ENCODE measurements at regions not wholly inside any gene's neighbourhood (a gene's known extent, or its start where the extent isn't known, plus 50 kb on each side); places are given as distances from the start of the nearest gene placed in this dataset.
A peak's percentile ranks its signal among the peaks of the same experiment; 100 is the strongest.
"Not testable (repeated sequence)": the region's sequence is repeated elsewhere in the genome, so short reads cannot be mapped to it uniquely, and the experiment has no call there.

DNA sequence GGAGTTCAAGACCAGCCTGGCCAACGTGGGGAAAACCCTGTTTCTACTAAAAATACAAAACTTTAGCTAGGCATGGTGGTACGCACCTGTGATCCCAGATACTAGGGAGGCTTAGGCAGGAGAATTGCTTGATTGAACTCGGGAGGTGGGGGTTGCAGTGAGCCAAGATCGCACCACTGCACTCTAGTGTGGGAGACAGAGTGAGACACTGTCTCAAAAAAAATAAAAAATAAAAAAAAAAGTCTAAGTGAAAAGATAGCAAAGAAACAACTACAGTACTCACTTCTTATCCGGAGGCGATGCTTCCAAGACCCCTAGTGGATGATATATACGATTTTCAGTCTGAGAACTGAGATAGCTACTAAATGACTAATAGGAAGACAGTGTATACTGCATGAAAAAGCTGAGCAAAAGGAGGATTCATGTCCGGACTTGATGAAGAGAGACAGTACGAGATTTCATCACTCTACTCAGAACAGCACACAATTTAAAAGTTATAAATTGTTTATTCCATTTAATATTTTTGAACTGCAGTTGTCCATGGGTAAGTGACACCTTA, 138.7 kb upstream of the GOLGA6L6 start:
- DNase-seq; in situ Hi-C loops (cut with MboI; ENCODE audit: low pct_unique_long_range_greater_than_20kb, low sequenced_read_pairs): not testable (repeated sequence)

DNA sequence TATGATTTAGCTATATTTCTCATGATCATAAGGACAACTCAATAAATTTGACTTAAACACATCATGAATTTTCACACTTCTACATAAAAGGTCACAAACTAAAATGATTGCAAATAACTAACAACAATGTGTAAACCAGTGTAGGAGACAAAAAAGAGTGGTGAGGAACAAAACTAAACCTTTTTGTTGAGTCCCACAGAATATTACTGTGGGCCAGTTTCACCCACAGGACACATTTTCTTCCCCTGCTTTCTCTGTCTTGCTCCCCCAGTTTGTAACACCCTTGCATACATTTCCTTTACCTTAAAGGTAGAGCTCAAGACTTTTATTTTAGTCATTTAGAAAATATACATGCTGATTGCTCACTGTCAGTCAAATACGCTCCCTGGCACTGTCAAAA, 130.9 kb upstream of the GOLGA6L6 start:
- in situ Hi-C loops (cut with MboI; ENCODE audit: low pct_unique_long_range_greater_than_20kb, low sequenced_read_pairs), result no loop called here
- DNase-seq, result no peak

DNA sequence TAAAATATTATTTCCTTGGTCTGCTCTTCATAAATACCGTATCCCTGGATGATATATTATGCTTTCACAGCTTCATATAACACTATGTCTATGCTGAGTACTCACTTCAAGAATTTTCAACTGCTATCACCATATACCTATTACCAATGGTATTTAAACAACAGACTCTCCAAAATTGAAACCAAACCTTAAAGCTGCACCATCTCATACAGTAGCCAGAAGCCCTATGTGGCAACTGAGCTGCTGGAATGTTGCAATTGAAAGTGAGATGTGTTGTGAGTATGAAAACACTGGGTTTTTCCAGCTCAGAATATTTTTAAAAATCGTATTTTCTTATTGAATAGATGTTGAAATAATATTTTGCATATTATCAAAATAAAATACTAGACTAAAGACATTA, 130.1 kb upstream of the GOLGA6L6 start:
- no peak for DNase-seq
- in situ Hi-C loops (cut with MboI; ENCODE audit: low pct_unique_long_range_greater_than_20kb, low sequenced_read_pairs), result no loop called here

DNA sequence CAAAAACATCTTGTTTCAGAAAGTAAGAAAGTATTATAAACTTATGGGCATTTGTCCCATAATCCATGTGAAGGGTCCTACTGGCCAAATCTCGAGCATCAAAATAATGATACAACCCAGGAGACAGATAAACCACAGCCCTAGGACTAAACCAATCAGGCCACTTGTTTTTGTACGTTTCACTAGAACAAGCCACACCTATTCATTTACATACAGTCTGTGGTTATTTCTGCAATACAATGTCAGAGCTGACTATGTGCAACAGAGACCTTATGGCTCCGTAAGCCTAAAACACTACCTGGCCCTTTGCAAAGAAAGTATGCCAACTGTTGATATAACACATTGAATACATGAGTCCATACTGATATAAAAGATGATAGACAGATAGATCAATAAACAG, 124.8 kb upstream of the GOLGA6L6 start:
- in situ Hi-C loops (cut with MboI; ENCODE audit: low pct_unique_long_range_greater_than_20kb, low sequenced_read_pairs); DNase-seq: not testable (repeated sequence)

DNA sequence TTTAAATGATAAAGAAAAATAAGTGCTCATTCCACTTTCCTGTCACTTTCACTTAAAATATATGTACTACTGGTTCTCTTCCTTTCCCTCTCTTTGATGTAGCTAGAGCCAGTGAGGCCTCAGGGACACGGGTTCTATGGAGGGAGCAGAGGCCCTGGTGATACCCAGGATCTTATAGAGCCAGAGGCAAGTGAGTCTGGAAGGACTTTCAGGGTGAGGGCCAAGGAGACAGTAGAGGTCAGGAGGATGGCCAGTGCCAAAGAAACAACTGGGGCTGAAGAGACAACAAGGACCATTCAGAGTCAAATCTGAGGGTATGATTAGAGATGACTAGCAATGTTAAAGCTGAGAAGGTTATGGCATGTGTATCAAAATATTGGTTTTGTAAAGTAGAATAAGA, 124.1 kb upstream of the GOLGA6L6 start:
- DNase-seq, result no peak
- in situ Hi-C loops (cut with MboI; ENCODE audit: low pct_unique_long_range_greater_than_20kb, low sequenced_read_pairs), result no loop called here

DNA sequence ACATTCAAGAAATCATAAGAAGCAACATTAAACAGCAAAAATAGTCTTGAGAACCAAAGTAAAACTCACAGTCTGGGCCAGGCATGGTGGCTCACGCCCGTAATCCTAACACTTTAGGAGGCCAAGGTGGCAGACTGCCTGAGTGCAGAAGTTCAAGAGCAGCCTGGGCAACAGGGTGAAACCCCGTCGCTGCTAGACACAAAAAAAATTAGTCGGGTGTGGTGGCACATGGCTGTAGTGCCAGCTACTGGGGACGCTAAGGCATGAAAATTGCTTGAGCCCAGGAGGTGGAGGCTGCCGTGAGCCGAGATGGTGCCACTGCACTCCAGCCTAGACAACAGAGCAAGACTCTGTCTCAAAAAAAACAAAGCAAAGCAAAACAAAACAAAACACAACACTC, 117.7 kb upstream of the GOLGA6L6 start:
- DNase-seq, result no peak
- in situ Hi-C loops (cut with MboI; ENCODE audit: low pct_unique_long_range_greater_than_20kb, low sequenced_read_pairs), result no loop called here

DNA sequence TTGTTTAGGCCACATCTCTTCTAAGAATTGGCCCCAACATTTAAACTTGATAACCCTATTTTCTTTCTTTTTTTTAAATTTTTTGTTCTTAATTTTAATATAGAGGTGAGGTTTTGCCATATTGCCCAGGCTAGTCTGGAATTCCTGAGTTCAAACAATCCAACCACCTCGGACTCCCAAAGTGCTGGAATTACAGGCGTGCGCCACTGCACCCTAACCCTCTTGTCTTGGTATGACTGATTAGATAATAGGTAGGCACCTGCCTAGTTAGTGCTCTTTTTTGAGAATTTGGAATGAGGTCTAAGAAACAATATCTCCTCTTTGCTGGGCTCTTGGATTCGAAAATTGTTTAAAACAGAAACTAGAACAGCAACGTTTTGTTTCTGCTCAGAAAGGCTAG, 116.4 kb upstream of the GOLGA6L6 start:
- in situ Hi-C loops (cut with MboI; ENCODE audit: low pct_unique_long_range_greater_than_20kb, low sequenced_read_pairs), result no loop called here
- no peak for DNase-seq

DNA sequence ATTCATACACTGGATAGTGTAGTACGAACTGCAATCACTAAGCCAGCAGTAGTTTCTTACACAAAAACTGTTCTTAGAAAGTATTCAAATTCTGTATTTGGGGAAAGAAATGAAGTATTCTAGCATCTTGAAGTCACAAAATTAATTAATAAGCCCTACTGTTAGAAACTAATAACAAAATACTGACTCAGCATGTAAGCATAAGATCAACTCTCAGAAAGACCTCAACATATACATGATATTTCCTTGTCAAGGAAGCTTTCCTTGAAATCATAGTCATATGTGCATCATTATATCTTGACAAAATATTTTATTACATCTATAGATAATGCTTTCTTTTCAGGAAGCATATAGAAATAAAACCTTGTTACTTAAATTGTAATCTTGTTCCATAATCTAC, 115.5 kb upstream of the GOLGA6L6 start:
- no peak for DNase-seq
- in situ Hi-C loops (cut with MboI; ENCODE audit: low pct_unique_long_range_greater_than_20kb, low sequenced_read_pairs), result no loop called here

DNA sequence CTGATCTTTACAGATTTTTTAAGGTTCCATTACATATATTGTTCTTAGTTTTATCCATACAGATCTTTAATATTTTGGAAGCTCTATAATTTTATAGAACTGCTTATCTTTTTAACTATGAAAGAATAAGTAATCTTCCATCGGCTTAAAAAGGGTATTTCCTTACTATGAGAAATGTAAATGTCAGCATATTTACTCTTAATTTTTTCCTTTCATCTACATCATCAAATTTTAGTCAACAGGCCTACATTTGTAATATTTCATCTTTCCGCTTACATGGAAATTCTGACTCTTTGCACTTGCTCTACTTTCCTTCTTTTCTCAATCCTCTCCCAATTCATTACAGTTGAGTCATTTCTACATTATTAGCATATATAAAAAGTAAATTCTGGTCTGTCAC, 111.3 kb upstream of the GOLGA6L6 start:
- in situ Hi-C loops (cut with MboI; ENCODE audit: low pct_unique_long_range_greater_than_20kb, low sequenced_read_pairs), result no loop called here
- DNase-seq, result no peak

DNA sequence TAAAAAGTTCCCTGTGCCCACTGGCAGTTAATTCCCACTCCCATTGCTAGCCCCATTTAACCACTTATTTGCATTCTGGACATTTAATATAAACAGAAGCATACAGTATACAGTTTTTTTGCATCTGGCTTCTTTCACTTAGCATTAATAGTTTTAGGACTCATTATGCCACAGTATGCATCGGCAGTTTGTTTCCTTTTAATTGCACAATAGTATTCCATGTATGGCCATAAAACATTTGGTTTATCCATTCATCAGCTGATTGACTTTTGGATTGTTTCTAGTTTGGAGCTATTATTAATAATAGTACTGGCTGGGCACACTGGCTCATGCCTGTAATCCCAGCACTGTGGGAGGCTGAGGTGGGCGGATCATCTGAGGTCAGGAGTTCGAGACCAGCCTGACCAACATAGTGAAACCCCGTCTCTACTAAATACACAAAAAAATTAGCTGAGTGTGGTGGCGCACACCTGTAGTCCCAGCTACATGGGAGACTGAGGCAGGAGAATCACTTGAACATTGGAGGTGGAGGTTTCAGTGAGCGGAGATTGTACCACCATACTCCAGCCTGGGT, 106.9 kb upstream of the GOLGA6L6 start:
- in situ Hi-C loops (cut with MboI; ENCODE audit: low pct_unique_long_range_greater_than_20kb, low sequenced_read_pairs), result not testable (repeated sequence)

DNA sequence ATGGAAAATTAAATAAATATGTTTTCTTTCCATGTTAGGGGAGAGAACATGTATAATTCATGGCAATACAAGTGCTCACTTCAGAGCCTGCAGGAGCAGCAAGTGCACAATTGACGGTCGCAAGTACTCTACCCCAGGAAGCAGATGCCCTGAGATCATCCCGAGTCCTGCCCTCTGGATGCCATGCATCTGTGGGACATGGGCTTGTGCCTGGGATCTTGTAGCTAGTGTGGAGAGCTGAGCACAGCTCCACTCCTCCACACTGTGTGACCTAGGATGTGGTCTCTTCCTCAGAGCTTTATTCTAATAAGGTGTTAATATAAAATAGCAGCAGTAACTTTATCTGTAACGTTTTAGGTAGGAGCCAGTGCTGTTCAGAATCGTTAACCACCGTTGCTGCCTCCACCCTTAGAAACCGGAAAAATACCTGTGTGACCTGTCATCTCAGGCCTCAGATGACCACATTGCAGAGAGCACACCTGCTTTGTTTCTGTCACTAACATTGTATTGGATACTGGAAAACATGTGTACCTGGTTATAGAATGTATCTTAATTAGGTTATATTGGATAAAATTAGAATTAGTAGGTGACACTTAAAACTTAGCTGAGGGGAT, 105.0 kb upstream of the GOLGA6L6 start:
- in situ Hi-C loops (cut with MboI; ENCODE audit: low pct_unique_long_range_greater_than_20kb, low sequenced_read_pairs), result no loop called here
- DNase-seq, result no peak

More for the DNA sequence above, 106.9 kb upstream of the GOLGA6L6 start:
- DNase-seq, result not testable (repeated sequence)

DNA sequence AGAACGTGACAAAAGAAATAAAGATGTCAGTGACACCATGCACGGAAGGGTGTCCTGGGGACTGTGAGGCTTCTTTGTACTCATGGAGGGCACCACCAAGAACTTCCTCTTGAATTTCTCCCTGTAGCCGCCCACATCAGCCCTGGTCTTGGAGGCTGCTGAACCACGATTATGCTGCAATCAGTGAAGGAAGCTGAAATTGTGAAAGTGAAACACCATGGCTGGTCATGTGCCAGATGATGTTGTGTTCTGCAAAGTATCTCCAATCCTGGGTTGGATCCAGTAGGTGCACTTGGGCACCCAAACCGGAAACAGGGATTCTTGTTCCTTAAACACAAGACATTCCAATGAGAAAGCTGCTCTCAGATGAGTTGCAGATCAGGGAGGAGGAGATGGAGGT, 104.4 kb upstream of the GOLGA6L6 start:
- in situ Hi-C loops (cut with MboI; ENCODE audit: low pct_unique_long_range_greater_than_20kb, low sequenced_read_pairs), result no loop called here
- DNase-seq, result peak; percentile 38

DNA sequence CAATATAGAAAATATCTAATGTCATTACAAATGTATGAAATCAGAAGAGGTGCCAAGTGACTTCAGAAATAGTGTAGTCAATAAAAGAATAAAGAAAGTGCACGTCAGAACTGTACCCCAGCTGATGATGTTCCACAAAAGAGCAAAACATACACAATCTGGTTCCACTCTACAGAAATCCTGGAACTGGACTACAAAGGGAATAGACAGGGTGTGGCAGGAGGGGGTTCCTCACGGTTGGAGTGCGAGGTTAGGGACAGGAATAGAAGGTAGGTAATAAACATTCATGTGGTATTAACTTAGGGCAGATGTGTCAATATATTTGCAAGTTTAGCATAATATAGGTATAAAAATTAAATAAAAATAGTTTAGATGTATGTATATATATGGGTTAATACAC, 103.3 kb upstream of the GOLGA6L6 start:
- no peak for DNase-seq
- in situ Hi-C loops (cut with MboI; ENCODE audit: low pct_unique_long_range_greater_than_20kb, low sequenced_read_pairs), result no loop called here

DNA sequence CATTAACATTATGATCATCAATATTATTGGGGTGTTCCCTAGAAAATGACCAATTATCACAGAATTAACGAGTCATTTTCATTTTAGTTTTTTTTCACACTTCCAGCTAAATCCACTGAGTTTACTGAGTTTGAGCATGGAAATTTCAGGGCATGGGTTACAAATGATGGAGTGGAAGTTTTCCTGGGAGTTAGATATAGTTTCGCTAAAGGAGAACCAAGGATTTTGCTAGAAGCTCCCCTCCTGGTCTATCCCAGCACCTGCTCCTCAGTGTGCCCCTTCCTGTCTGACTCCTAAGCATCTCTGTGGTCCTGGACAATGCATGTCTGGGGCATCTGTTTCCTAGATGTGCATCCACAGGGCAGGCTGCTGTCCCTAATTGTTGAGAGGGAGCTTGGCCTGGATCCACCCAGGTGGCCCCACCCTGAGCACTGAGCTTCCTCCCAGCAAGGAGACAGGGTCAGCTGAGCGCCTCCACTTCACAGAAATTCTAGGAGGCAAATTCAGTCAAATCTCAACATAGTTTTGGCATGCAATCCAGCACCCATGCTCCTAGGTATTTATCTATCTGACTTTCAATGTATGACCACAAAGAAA, 102.3 kb upstream of the GOLGA6L6 start:
- DNase-seq, result no peak
- in situ Hi-C loops (cut with MboI; ENCODE audit: low pct_unique_long_range_greater_than_20kb, low sequenced_read_pairs), result no loop called here

DNA sequence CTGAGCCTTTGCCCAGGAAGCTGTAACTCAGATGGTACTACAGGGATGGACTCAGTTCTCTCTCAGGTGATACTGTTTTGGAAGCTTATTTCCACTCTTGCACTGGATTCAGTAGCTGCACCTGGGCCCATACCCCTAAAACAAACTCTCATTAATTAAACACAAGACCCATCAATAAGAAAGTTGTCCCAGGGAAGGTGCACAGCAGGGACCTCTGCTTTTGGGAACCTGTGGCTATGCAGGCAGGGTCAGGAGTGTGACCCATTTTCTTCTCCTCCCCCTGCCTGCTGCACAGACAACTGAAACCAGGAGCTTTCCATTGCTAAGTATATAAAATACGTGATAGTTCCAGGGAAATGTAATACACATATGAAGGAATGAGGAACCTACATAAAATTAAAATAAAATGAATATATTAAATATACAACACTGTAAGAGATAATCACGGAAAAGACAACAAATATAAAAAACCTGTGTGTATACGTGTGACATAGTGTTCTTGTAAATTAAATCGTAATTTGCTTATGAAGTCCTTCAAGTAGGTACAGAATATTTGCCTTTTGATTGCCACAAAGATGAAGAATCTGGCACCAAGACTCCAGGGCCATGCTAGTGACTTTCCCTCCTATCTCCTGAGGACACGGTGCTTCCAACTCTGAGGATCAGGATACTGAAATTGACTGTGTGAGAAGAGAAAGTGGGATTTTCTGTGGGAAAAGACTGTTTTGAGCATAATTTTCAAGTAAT, 101.6 kb upstream of the GOLGA6L6 start:
- in situ Hi-C loops (cut with MboI; ENCODE audit: low pct_unique_long_range_greater_than_20kb, low sequenced_read_pairs), result no loop called here
- no peak for DNase-seq

DNA sequence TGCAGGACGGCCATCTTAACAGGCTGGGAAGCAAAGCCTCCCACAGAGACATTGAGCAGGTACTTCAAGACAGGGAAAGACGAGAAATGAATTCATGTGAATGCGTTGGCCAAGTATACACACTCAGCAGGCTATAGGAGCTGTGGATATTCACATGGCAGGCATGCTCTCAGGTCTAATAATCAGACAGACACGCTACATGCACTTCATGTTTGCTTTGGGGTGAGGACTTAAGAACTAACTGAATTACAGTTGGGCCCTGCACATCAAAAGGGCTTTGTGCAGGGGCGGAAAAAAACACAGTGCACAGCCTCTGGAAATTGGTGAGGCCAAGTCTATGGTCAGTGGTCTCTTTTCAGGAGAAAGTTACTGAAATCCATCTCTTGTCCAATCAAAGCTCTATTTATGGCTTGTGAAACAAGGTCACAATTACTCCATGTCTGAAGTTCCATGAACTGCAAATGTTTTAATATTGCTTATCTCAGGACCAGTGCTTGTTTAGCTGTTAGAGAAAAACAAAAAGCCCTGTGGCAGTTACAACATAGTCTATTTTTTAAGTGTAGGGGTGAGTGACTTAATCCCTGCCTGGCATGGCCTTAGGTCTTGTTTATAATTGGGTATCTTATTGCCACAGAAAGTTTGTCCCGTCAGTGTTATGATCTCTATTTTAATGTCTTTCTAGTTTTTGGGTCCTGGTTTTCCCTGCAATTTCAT, 100.6 kb upstream of the GOLGA6L6 start:
- in situ Hi-C loops (cut with MboI; ENCODE audit: low pct_unique_long_range_greater_than_20kb, low sequenced_read_pairs), result no loop called here

DNA sequence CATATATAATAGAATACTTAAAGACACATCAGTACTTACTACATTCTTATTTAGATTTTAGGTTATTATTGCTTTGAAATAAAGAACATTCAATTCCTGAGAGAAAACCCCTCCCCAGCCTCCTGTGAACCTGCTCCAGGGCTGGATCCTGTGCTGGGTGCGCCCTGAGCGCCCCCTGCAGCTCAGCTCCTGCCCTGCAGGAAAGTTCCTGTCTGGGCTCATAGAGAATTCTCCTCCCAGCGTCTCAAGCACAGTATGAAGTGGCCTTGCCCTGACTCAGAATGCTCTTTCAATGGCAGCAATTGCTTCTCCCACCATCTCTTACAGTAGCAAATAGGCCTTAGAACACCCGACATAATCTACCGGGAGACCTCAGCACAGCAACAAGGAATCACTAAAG, 98.8 kb upstream of the GOLGA6L6 start:
- DNase-seq; in situ Hi-C loops (cut with MboI; ENCODE audit: low pct_unique_long_range_greater_than_20kb, low sequenced_read_pairs): not testable (repeated sequence)

More for the DNA sequence above, 100.6 kb upstream of the GOLGA6L6 start:
- DNase-seq, result no peak

DNA sequence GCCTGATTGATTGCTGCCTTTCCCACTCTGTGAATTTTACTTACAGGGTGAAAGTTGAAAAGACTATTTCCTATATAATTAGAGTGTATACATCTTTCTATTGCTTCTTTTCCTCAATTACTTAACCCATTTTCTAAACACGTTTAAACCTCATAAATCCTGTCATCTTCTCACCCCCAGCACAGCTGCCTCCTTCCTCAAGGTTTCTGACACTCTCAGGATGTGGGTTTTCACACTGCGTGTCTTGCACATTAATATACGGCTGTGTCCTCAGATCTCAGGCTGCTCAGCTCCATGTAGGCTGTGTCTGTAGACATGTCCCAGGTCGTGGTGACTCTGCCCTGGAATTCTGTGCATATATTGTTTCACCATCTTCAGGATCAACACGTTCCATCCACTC, 97.6 kb upstream of the GOLGA6L6 start:
- DNase-seq; in situ Hi-C loops (cut with MboI; ENCODE audit: low pct_unique_long_range_greater_than_20kb, low sequenced_read_pairs): not testable (repeated sequence)

DNA sequence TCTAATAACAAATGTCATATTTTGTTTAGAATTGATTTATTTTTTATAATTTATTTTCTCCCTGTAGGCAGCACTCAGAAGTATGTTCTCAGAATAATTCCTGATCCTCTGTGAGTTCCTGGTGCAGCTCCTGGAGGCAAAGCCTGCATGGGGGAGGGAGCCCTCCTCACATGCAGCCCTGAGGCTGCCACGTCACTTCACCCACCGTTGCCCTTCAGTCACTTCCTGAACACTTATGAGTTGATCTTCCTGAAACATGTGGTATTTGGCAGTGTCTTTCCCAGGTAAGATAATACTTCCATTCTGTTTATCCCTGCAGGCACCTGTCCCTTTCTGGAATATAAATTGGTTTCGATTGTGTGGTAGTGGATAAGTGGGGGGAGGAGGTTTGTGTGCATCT, 95.9 kb upstream of the GOLGA6L6 start:
- DNase-seq; in situ Hi-C loops (cut with MboI; ENCODE audit: low pct_unique_long_range_greater_than_20kb, low sequenced_read_pairs): not testable (repeated sequence)
